ENCODE measurements at regions not wholly inside any gene's neighbourhood (a gene's known extent, or its start where the extent isn't known, plus 50 kb on each side); places are given as distances from the start of the nearest gene placed in this dataset.

DNA sequence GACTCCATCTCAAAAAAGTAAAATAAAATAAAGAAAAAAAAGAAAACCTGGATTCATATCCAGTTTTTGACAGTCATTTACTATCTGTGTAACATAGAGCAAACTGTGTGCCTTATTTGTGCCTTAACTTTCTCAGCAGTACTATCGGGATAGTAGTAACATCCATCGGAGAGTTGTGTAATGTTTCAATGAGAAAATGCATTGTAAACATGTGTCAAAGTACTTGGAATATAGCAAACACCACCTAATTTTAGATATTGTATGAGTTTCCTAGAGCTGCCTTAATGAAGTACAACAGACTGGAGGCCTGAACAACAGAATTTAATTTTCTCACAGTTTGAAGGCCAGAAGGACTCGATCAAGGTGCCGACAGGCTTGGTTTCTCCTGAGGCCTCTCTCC lies 81.3 kb upstream of the CDC42EP3 start:
- TF ChIP-seq, protein P1, sequence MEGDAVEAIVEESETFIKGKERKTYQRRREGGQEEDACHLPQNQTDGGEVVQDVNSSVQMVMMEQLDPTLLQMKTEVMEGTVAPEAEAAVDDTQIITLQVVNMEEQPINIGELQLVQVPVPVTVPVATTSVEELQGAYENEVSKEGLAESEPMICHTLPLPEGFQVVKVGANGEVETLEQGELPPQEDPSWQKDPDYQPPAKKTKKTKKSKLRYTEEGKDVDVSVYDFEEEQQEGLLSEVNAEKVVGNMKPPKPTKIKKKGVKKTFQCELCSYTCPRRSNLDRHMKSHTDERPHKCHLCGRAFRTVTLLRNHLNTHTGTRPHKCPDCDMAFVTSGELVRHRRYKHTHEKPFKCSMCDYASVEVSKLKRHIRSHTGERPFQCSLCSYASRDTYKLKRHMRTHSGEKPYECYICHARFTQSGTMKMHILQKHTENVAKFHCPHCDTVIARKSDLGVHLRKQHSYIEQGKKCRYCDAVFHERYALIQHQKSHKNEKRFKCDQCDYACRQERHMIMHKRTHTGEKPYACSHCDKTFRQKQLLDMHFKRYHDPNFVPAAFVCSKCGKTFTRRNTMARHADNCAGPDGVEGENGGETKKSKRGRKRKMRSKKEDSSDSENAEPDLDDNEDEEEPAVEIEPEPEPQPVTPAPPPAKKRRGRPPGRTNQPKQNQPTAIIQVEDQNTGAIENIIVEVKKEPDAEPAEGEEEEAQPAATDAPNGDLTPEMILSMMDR (IDR thresholded peaks at IDR 0.05 in 8 of 11, conservative IDR thresholded peaks at IDR 0.05 in 3 of 11) = no peak
- no peak for TF ChIP-seq POLR2A (IDR thresholded peaks at IDR 0.05)
